ENCODE measurements at regions not wholly inside any gene's neighbourhood (a gene's known extent, or its start where the extent isn't known, plus 50 kb on each side); places are given as distances from the start of the nearest gene placed in this dataset.

DNA sequence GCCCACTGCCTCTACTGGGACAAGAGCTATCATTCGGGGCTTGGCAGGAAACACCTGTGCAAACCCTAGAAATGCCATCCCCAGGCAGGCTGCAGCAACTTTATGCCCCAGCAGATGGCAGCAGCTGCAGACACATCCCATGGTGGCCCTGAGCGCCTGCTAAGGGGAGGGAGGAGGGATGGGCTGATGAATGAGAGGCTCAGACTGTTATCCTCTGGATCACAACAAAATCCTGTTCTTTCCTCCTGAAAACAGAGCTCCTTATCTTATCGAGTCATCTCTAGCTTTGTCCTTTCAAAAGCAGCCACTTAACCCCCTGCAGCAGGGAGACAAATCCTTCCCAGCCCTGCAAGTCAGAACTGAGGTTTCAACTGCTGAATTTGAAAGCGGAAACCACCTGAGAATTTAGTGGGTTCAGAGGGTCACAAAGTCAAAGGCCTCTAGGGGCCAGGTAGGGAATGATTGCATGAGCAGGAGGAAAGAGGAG is 90.6 kb upstream of the PROK2 start:
- Histone ChIP-seq H3K4me3 (no peak overlapping the region), H3K4me1 (no peaks in the 10 kb centered on the region), H3K36me3 (no peaks in the 10 kb centered on the region), H3K9me3 (no peaks in the 10 kb centered on the region), H3K27me3 (no peaks in the 10 kb centered on the region), H3K27ac (no peak overlapping the region)
- DNase-seq (ENCODE audit: extremely low spot score in 2 of 2): peak in 1 of 2 donors; percentile 86
- intact Hi-C loops (cut with DNase I): loop anchor here (5.0 kb wide), 1 partner anchor 947 kb away; no protein-coding TSS in a partner anchor
- TF ChIP-seq POLR2AphosphoS5 (IDR thresholded peaks at IDR 0.05; ENCODE audit: insufficient read depth in 1 of 2, low read depth in 1 of 2) (no peak), POLR2A (IDR thresholded peaks at IDR 0.05) (no peak)
- TF ChIP-seq, protein P1, sequence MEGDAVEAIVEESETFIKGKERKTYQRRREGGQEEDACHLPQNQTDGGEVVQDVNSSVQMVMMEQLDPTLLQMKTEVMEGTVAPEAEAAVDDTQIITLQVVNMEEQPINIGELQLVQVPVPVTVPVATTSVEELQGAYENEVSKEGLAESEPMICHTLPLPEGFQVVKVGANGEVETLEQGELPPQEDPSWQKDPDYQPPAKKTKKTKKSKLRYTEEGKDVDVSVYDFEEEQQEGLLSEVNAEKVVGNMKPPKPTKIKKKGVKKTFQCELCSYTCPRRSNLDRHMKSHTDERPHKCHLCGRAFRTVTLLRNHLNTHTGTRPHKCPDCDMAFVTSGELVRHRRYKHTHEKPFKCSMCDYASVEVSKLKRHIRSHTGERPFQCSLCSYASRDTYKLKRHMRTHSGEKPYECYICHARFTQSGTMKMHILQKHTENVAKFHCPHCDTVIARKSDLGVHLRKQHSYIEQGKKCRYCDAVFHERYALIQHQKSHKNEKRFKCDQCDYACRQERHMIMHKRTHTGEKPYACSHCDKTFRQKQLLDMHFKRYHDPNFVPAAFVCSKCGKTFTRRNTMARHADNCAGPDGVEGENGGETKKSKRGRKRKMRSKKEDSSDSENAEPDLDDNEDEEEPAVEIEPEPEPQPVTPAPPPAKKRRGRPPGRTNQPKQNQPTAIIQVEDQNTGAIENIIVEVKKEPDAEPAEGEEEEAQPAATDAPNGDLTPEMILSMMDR (IDR thresholded peaks at IDR 0.05): peak; percentile 68 to 85 (median 78)

DNA sequence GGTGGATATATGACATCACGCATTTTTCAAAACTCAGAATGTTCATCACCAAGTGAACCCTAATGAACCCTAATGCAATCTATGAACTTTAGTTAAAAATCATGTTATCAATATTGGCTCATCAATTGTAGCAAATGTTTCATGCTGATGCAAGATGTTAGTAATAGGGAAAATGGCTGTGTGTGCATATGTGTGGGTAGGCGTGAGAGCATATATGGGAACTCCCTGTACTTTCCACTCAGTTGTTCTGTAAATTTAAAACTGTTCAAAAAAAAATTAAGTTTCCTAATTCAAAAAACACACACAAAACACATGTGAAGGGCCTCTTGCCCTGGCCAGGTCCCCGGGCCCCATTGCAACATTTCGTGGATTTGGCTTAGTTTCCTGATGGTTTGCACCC is 89.7 kb upstream of the PROK2 start:
- H3K9me3 ChIP-seq: no peaks in the 10 kb centered on the region
- H3K27me3 ChIP-seq: no peaks in the 10 kb centered on the region
- H3K27ac ChIP-seq: no peak overlapping the region
- H3K4me3 ChIP-seq: no peak overlapping the region
- TF ChIP-seq POLR2AphosphoS5 (IDR thresholded peaks at IDR 0.05; ENCODE audit: insufficient read depth in 1 of 2, low read depth in 1 of 2) (no peak), POLR2A (IDR thresholded peaks at IDR 0.05) (no peak)
- TF ChIP-seq, protein P1 (IDR thresholded peaks at IDR 0.05): no peak
- no peaks in the 10 kb centered on the region for H3K36me3 ChIP-seq
- no peaks in the 10 kb centered on the region for H3K4me1 ChIP-seq
- intact Hi-C loops (cut with DNase I): loop anchor here (5.0 kb wide), 1 partner anchor 948 kb away; no protein-coding TSS in a partner anchor
- DNase-seq (ENCODE audit: extremely low spot score in 2 of 2): no peak

DNA sequence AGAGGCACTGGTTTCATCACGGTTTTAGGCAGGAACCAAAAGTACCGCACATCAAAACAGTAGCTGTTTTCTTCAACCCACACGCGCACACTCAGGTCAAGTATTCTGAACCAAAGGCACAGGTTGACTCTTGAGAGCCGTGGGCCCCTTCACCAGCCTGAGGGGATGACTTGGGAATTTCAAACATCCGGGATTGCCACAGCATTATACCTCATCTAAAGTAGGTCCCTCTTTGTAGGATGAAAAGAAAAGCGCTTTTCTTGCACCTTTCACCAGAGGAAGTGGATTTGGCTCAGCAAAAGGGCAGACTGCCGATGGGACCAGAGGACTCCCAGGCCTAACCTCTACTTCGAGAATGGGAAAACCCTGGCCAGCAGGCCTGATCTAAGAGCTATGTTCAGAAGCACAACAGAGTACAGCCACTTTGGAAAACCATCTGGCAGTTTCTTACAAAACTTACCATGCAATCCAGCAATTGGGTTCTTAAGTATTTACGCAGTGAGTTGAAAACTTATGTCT is 88.2 kb upstream of the PROK2 start:
- intact Hi-C loops (cut with DNase I): no loop called here
- H3K27ac ChIP-seq: no peak overlapping the region
- no peak overlapping the region for H3K4me3 ChIP-seq
- TF ChIP-seq, protein P1 (IDR thresholded peaks at IDR 0.05): no peak
- no peak for TF ChIP-seq POLR2A (IDR thresholded peaks at IDR 0.05)
- no peak for TF ChIP-seq POLR2AphosphoS5 (IDR thresholded peaks at IDR 0.05; ENCODE audit: insufficient read depth in 1 of 2, low read depth in 1 of 2)
- H3K27me3 ChIP-seq: no peaks in the 10 kb centered on the region
- no peaks in the 10 kb centered on the region for H3K9me3 ChIP-seq
- no peaks in the 10 kb centered on the region for H3K36me3 ChIP-seq
- no peaks in the 10 kb centered on the region for H3K4me1 ChIP-seq
- no peak for DNase-seq (ENCODE audit: extremely low spot score in 2 of 2)

DNA sequence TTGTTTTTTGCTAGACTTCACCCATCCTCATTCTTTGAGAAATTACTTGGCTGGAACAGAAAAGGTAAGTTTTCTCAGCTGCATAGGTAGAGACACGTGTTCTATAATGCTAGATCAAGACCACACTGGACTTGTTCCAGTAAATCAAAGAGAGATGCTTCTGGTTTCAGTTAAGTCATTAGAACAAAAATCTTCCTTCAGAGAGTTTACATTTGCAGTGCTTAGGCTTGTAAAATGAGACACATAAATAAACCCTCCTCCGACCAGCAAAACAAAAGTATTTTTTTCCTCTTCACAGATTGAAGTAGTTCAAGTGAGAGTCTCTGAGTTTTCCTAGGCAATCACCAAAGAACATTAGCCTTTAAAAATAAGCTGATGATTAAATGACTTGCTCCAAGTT is 87.3 kb upstream of the PROK2 start:
- Histone ChIP-seq H3K27ac (no peak overlapping the region), H3K4me1 (no peaks in the 10 kb centered on the region), H3K4me3 (no peak overlapping the region), H3K27me3 (no peaks in the 10 kb centered on the region), H3K9me3 (no peaks in the 10 kb centered on the region), H3K36me3 (no peaks in the 10 kb centered on the region)
- no peak for DNase-seq (ENCODE audit: extremely low spot score in 2 of 2)
- intact Hi-C loops (cut with DNase I): no loop called here
- TF ChIP-seq POLR2A (IDR thresholded peaks at IDR 0.05): no peak
- TF ChIP-seq, protein P1 (IDR thresholded peaks at IDR 0.05): no peak
- TF ChIP-seq POLR2AphosphoS5 (IDR thresholded peaks at IDR 0.05; ENCODE audit: insufficient read depth in 1 of 2, low read depth in 1 of 2): no peak

DNA sequence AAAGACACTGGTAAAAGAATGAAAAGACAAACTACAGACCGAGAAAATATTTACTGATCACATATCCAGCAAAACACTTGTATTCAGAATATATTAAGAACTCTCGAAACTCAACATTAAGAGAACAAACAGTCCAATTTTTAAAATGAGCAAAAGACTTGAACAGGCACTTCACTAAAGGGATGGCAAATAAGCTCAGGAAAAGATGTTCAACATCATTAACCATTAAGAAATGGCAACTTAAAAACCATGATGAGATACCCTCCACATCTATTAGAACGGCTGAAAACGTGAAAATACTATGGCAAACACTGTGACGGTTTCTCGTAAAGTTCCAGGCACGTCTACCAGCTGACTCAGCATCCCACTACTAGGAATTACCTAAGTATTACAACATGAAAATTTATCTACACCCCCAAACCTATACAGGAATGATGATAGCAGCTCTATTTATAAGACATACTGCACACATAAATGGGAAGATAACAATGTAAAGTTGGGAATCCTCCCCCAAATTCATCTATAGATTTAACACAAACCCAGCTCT is 86.1 kb upstream of the PROK2 start:
- H3K36me3 ChIP-seq: no peaks in the 10 kb centered on the region
- TF ChIP-seq POLR2AphosphoS5 (IDR thresholded peaks at IDR 0.05; ENCODE audit: insufficient read depth in 1 of 2, low read depth in 1 of 2) (no peak), POLR2A (IDR thresholded peaks at IDR 0.05) (no peak)
- TF ChIP-seq, protein P1 (IDR thresholded peaks at IDR 0.05): no peak
- no peak overlapping the region for H3K4me3 ChIP-seq
- H3K9me3 ChIP-seq: no peaks in the 10 kb centered on the region
- H3K27me3 ChIP-seq: no peaks in the 10 kb centered on the region
- DNase-seq (ENCODE audit: extremely low spot score in 2 of 2): no peak
- no peak overlapping the region for H3K27ac ChIP-seq
- intact Hi-C loops (cut with DNase I): no loop called here
- H3K4me1 ChIP-seq: no peaks in the 10 kb centered on the region

Measured in vagina (tissue), 2 donors.